HG02763 (cell line): ENCODE measurements at regions not wholly inside any gene's neighbourhood (a gene's known extent, or its start where the extent isn't known, plus 50 kb on each side); places are given as distances from the start of the nearest gene placed in this dataset.
"Not testable (repeated sequence)": the region's sequence is repeated elsewhere in the genome, so short reads cannot be mapped to it uniquely, and the experiment has no call there.

ENCODE experiments used
- ATAC-seq: cut with Tn5 transposase; IDR thresholded peaks from one replicate; pipeline ENCODE4 v1.9.1; 2021; ENCODE audit warnings: mild to moderate bottlenecking, moderate library complexity; ENCODE audit not compliant: unreplicated experiment

- ATAC-seq: no peak
Measured at GRCh38 chr6:56808871-56809359, 146.0 kb upstream of the BEND6 start.

DNA sequence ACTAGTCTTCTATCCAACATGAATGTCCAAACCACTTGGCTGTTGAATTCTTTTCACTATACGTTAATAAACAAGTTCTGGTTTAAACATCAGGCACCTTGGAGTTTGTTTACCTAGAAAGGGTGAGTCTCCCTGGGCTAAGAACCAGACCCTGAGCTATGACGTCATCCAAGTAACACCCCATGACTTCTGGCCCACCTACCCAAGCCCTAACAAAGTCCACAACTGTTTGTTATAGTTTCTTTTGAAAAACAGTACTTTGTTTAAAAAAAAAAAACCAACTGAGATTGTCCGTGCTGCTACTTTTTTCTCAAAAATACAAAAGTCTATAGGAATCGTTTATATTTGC, 146.9 kb upstream of the BEND6 start:
- no peak for ATAC-seq

GRCh38 chr6:56807326-56807988, 147.4 kb upstream of the BEND6 start:
- no peak for ATAC-seq

GRCh38 chr6:56806368-56806767, 148.5 kb upstream of the BEND6 start:
- ATAC-seq: no peak

GRCh38 chr6:56804996-56805395, 149.9 kb upstream of the BEND6 start:
- no peak for ATAC-seq

GRCh38 chr6:56803594-56803993, 151.3 kb upstream of the BEND6 start:
- ATAC-seq: no peak

- no peak for ATAC-seq
Measured at GRCh38 chr6:56802584-56802983, 152.3 kb upstream of the BEND6 start.

GRCh38 chr6:56799989-56800388, 154.9 kb upstream of the BEND6 start:
- no peak for ATAC-seq

DNA sequence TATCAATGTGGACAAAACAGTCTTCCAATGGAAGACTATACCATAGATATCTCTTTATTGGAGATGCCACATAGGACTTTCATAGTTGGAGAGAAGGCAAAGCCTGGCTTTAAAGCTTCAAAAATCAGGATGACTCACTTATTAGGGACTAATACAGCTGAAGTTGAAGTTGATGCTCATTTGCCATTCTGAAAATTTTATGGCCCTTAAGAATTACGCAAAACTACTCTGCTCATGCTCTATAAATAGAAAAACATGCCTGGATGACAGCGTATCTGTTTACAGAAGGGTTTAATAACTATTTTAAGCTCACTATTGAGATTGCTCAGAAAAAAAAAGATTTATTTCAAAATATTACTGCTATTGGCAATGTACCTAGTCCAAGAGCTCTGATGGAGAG, 155.5 kb upstream of the DST start:
- no peak for ATAC-seq

GRCh38 chr6:56796196-56796532, 153.5 kb upstream of the DST start:
- ATAC-seq: no peak

DNA sequence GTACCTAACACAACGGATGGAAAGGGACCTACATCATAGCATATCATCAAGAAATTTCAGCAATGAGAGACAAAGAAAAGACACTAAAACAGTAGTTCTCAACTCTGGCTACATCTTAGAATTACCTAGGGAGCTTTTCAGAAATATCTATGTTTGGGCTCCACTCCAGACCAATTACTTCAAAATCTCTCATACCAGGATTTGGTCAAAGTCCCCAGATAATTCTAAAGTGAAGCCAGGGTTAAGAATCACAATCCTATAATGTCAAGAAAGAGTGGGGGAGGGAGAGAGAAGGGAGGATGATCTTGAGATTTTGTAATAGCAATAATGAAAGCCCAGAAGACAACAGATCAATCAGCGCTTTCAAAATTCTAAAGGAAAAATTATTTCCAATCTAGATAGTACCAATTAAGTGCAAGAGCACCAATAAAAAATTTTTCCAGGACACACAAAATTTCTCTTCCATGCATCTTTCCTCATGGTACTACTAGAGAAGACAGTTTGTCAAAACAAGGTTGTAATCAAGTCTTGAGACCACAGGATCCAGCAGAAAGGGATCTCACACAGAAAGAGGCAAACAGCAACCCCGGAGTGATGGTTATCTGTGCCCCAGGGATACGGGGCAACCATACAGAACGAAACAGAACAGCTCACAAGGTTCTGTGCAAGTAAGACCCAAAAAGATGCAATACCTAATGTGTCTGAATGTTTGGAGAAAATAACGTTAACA, 152.9 kb upstream of the DST start:
- no peak for ATAC-seq

DNA sequence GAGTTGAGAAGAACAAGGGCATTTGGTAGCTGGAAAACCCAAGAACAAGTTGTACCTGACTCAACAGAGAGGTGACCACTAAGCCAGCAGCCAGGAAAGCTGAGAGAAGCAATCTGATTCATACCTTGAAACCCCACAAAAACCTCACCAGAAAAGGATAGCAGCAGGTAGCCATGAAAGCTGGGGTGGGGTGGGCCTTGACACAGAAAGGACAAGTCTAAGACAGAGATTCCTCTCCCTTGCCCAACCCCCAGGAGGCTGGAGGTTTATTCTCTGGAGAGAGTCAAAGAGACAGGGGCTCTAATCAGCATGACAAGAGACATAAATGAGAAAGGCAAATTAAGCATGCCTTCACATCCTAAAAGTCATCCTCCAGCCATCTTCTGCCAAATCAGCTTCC, 151.7 kb upstream of the DST start:
- ATAC-seq: no peak

DNA sequence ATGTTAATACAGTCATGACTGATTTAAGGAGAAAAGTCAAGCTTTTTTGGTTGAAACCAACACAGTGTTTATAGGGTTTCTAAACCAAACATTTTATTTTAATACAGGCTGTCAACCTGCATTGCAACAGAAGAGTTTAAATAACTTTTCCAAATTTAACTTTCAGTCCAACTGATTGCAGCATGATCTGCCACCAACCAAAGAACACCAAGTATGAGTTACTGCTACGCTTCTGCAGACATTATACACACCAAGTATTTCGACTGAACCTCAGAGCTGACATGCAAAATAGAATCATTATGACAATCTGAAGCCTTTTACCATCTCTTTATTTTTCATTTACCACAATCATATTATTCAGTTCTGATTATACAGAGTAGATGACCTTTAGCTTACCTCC, 151.2 kb upstream of the DST start:
- ATAC-seq: no peak

DNA sequence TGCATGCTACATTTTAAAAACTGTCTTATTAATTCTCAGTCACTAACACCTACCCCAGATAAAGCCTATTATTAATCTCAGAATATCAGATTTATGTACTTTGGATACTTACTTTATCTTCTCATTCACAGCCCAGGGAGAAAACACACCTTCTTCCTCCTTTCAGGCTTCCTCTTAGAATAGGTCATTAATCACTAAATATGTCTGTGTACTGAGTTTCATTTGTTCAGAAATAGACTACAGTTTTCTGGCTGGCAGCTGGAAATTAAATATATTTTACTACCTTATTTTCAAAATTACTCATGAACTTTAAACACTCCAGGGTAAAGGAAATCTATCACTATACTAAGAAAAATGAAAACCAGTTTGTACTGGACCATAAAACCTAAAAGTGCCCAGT, 147.7 kb upstream of the DST start:
- no peak for ATAC-seq

- no peak for ATAC-seq
Measured at GRCh38 chr6:56789879-56790278, 147.2 kb upstream of the DST start.

DNA sequence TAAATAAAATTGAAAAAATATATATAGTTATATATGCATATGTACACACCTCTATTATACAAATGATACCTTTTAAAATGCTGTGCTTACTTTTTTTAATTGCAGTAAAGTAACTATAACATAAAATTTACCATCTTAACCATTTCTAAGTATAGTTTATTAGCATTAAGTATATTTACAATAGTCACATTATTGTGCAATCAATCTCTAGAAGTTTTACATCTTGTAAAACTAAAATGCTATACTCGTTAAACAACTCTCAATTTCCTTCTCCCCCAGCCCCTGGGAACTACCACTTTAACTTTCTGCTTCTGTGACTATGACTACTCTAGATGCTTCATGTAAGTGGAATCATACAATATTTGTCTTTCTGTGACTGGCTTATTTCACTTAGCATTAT, 146.7 kb upstream of the DST start:
- no peak for ATAC-seq

DNA sequence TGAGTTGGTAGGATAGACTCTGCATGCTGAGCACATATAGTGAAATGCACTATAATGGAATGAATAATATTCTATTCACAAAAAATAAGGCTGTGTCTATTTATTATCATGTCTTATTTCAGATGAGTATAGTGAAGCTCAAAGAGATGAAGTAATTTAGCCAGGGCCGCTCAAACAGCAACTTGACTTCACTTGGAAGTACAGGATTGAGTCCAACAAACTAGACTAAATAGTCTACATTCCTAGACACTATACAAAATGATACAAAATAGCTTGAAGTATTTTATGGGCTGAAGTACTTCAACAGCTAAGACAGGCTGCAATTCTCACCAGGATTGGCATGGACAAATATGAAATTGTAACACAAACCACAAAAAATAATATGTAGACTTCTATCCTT, 144.5 kb upstream of the DST start:
- ATAC-seq: no peak

GRCh38 chr6:56786256-56786655, 143.6 kb upstream of the DST start:
- ATAC-seq: no peak

DNA sequence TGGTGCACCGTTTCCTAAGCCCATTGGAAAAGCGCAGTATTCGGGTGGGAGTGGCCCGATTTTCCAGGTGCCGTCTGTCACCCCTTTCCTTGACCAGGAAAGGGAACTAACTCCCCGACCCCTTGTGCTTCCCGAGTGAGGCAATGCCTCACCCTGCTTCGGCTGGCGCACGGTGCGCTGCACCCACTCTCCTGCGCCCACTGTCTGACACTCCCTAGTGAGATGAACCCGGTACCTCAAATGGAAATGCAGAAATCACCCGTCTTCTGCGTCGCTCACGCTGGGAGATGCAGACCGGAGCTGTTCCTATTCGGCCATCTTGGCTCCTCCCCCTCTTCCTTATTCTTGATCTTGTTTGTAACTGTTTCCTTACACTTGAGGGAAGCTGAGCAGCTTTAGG, 142.8 kb upstream of the DST start:
- ATAC-seq: not testable (repeated sequence)

GRCh38 chr6:56780109-56780508, 137.4 kb upstream of the DST start:
- not testable (repeated sequence) for ATAC-seq

DNA sequence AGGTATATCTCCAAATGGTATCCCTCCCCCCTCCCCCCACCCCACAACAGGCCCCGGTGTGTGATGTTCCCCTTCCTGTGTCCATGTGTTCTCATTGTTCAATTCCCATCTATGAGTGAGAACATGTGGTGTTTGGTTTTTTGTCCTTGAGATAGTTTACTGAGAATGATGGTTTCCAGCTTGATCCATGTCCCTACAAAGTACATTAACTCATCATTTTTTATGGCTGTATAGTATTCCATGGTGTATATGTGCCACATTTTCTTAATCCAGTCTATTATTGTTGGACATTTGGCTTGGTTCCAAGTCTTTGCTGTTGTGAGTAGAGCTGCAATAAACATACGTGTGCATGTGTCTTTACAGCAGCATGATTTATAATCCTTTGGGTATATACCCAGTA, 135.8 kb upstream of the DST start:
- ATAC-seq: not testable (repeated sequence)

DNA sequence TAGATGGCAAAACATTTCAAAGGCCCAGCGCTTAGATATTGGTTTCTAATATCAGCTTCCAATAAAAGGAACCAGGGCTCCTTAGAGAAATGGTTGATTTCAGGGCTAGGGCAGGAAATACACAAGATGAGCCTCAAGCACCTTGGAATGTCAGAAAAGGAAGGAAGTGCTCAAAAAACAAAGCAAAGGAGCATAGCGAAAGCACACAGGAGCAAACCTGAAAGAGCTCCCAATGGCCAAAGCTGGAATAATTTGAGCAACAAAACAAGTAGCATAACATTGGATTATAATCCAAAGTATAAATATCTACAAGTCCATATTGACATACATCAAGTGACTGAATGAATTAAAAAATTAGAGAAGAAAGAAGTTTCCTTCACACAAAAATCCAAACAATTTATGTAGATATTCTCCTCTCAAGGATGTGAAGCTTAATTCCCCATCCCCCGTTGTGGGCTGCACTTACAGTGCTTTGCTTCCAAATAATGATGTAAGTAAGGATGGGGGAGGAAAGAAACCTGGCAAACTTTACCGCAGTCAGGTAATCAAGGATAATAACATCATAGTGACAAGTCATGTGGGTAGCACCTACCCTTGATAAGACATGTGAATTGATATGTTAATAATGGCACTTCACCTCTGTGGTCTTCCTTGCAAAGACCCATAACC, 132.9 kb upstream of the DST start:
- no peak for ATAC-seq
